ENCODE measurements at regions not wholly inside any gene's neighbourhood (a gene's known extent, or its start where the extent isn't known, plus 50 kb on each side); places are given as distances from the start of the nearest gene placed in this dataset.

DNA sequence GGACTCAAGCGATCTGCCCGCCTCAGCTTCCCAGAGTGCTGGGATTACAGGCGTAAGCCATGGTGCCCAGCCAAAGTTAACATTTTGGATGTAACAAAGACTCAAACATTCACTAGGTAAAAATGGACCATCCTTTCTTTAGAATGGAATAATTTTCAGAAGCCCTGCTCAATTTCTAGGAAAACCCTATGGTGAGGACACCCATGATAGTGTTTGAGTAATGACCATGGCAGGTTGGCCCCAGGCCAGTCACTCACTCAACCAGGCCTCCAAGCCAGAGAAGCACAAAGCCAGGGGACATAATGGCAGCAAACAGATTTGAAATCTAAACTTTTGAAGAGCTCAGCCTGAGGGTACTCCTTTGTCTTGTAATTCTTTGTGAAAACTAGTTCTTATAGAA is 59.9 kb upstream of the GPR6 start:
- TF ChIP-seq, protein P1, sequence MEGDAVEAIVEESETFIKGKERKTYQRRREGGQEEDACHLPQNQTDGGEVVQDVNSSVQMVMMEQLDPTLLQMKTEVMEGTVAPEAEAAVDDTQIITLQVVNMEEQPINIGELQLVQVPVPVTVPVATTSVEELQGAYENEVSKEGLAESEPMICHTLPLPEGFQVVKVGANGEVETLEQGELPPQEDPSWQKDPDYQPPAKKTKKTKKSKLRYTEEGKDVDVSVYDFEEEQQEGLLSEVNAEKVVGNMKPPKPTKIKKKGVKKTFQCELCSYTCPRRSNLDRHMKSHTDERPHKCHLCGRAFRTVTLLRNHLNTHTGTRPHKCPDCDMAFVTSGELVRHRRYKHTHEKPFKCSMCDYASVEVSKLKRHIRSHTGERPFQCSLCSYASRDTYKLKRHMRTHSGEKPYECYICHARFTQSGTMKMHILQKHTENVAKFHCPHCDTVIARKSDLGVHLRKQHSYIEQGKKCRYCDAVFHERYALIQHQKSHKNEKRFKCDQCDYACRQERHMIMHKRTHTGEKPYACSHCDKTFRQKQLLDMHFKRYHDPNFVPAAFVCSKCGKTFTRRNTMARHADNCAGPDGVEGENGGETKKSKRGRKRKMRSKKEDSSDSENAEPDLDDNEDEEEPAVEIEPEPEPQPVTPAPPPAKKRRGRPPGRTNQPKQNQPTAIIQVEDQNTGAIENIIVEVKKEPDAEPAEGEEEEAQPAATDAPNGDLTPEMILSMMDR (IDR thresholded peaks at IDR 0.05; ENCODE audit: insufficient read depth, low read depth, low read length, missing control alignments) = no peak
- H3K4me3 ChIP-seq (ENCODE audit: low read length) = no peak overlapping the region

GRCh38 chr6:109920911-109921310 is 57.2 kb upstream of the GPR6 start:
- H3K4me3 ChIP-seq (ENCODE audit: low read length) = no peak overlapping the region
- TF ChIP-seq, protein P1 (IDR thresholded peaks at IDR 0.05; ENCODE audit: insufficient read depth, low read depth, low read length, missing control alignments) = no peak
- DNase-seq (ENCODE audit: low read depth) = peak; percentile 10

More for the DNA sequence above, 59.9 kb upstream of the GPR6 start:
- DNase-seq (ENCODE audit: low read depth) = no peak

DNA sequence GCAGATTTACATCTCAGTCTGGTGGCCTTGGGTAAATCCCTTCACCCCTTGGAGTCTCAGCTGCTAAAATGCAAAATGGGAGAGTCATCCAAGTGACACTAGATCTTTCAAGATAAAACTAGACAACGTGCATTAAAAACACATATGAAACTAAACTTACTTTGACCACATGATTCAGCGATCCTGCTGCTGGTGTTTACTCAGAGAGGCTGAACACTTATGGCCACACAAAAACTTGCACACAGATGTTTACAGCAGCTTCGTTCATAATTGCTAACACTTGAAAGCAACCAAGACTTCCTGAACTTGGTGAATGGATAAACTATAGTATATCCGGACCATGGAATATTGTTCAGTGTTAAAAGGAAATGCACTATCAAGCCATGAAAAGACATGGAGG is 55.3 kb upstream of the GPR6 start:
- no peak overlapping the region for H3K4me3 ChIP-seq (ENCODE audit: low read length)

GRCh38 chr6:109925075-109925474 is 53.0 kb upstream of the GPR6 start:
- H3K4me3 ChIP-seq (ENCODE audit: low read length) = no peak overlapping the region
- TF ChIP-seq, protein P1 (IDR thresholded peaks at IDR 0.05; ENCODE audit: insufficient read depth, low read depth, low read length, missing control alignments) = no peak
- no peak for DNase-seq (ENCODE audit: low read depth)

More for the DNA sequence above, 55.3 kb upstream of the GPR6 start:
- TF ChIP-seq, protein P1 (IDR thresholded peaks at IDR 0.05; ENCODE audit: insufficient read depth, low read depth, low read length, missing control alignments) = no peak
- no peak for DNase-seq (ENCODE audit: low read depth)

GRCh38 chr6:109927052-109927451 is 51.1 kb upstream of the GPR6 start:
- H3K4me3 ChIP-seq (ENCODE audit: low read length) = no peak overlapping the region
- DNase-seq (ENCODE audit: low read depth) = peak; percentile 39
- TF ChIP-seq, protein P1 (IDR thresholded peaks at IDR 0.05; ENCODE audit: insufficient read depth, low read depth, low read length, missing control alignments) = no peak

Measured in epithelial cell of esophagus (primary cell).